Omental fat pad (tissue), 3 donors: ENCODE measurements at regions not wholly inside any gene's neighbourhood (a gene's known extent, or its start where the extent isn't known, plus 50 kb on each side); places are given as distances from the start of the nearest gene placed in this dataset.
"Not testable (repeated sequence)": the region's sequence is repeated elsewhere in the genome, so short reads cannot be mapped to it uniquely, and the experiment has no call there.

Experiments used
- ATAC-seq: fragments of 150-250 bp; one replicate; pipeline ENCODE4 v1.9.1; 2016; ENCODE audit warnings: mild to moderate bottlenecking, moderate library complexity; ENCODE audit not compliant: low FRiP score
- DNase-seq: peaks from one replicate; pipeline ENCODE4 v3.0.0-alpha.2; 2019; ENCODE audit warnings: low spot score
- CTCF ChIP-seq, 3 donors: fragments of 450-650 bp; IDR thresholded peaks; one replicate each; pipeline ENCODE4 v1.5.1; 2016 to 2017; ENCODE audit warnings: antibody characterized with exemption in 3 of 3, mild to moderate bottlenecking in 3 of 3, moderate library complexity in 2 of 3

GRCh38 chr16:65570261-65570660 is 448.4 kb upstream of the CDH11 start:
- TF ChIP-seq CTCF (IDR thresholded peaks at IDR 0.05) = no peak

GRCh38 chr16:65559846-65560245 is 438.0 kb upstream of the CDH11 start:
- DNase-seq = no peak
- no peak for ATAC-seq
- TF ChIP-seq CTCF (IDR thresholded peaks at IDR 0.05) = no peak

More at GRCh38 chr16:65570261-65570660, 448.4 kb upstream of the CDH11 start:
- ATAC-seq = no peak
- no peak for DNase-seq

- not testable (repeated sequence) for DNase-seq, ATAC-seq
Measured at GRCh38 chr16:65549689-65550088, 427.8 kb upstream of the CDH11 start.

- ATAC-seq (no peak), DNase-seq (no peak)
- TF ChIP-seq CTCF (IDR thresholded peaks at IDR 0.05) = no peak
Measured at GRCh38 chr16:65548470-65548869, 426.6 kb upstream of the CDH11 start.

GRCh38 chr16:65547772-65548446 is 426.0 kb upstream of the CDH11 start:
- no peak for TF ChIP-seq CTCF (IDR thresholded peaks at IDR 0.05)

GRCh38 chr16:65546353-65546791 is 424.5 kb upstream of the CDH11 start:
- ATAC-seq = no peak

More at GRCh38 chr16:65547772-65548446, 426.0 kb upstream of the CDH11 start:
- ATAC-seq = no peak
- DNase-seq = no peak

GRCh38 chr16:65545413-65545956 is 423.6 kb upstream of the CDH11 start:
- no peak for TF ChIP-seq CTCF (IDR thresholded peaks at IDR 0.05)
- ATAC-seq (no peak), DNase-seq (no peak)

More at GRCh38 chr16:65546353-65546791, 424.5 kb upstream of the CDH11 start:
- no peak for TF ChIP-seq CTCF (IDR thresholded peaks at IDR 0.05)
- no peak for DNase-seq
